Central memory CD8-positive, alpha-beta T cell (primary cell): ENCODE measurements at regions not wholly inside any gene's neighbourhood (a gene's known extent, or its start where the extent isn't known, plus 50 kb on each side); places are given as distances from the start of the nearest gene placed in this dataset.
"Not testable (repeated sequence)": the region's sequence is repeated elsewhere in the genome, so short reads cannot be mapped to it uniquely, and the experiment has no call there.

Experiments
- ATAC-seq: fragments of 150-1000 bp; cut with Tn5 transposase; replicated peaks from 2 replicates; pipeline ENCODE4 v1.10.0; 2022; ENCODE audit warnings: mild to moderate bottlenecking, moderate FRiP score, moderate number of reproducible peaks; ENCODE audit not compliant: poor library complexity, severe bottlenecking; ENCODE audit errors: extremely low read depth
- DNase-seq, 2 donors: peaks; one replicate each; pipeline ENCODE4 v3.0.0; 2021; ENCODE audit warnings: low spot score in 2 of 2
- H3K27ac Mint-ChIP-seq: one replicate; pipeline ENCODE4 v1.8.0; 2022; ENCODE audit warnings: low read depth, mild to moderate bottlenecking, moderate library complexity, mixed read lengths
- H3K27me3 Mint-ChIP-seq: one replicate; pipeline ENCODE4 v1.8.0; 2022; ENCODE audit warnings: mixed read lengths
- H3K36me3 Mint-ChIP-seq: one replicate; pipeline ENCODE4 v1.8.0; 2022; ENCODE audit warnings: mild to moderate bottlenecking, moderate library complexity, mixed read lengths; ENCODE audit not compliant: insufficient read depth
- H3K4me1 Mint-ChIP-seq: one replicate; pipeline ENCODE4 v1.8.0; 2022; ENCODE audit warnings: mixed read lengths
- H3K4me3 Mint-ChIP-seq: one replicate; pipeline ENCODE4 v1.8.0; 2022; ENCODE audit warnings: mild to moderate bottlenecking, moderate library complexity, mixed read lengths
- H3K9me3 Mint-ChIP-seq: one replicate; pipeline ENCODE4 v1.8.0; 2022; ENCODE audit warnings: mixed read lengths

DNA sequence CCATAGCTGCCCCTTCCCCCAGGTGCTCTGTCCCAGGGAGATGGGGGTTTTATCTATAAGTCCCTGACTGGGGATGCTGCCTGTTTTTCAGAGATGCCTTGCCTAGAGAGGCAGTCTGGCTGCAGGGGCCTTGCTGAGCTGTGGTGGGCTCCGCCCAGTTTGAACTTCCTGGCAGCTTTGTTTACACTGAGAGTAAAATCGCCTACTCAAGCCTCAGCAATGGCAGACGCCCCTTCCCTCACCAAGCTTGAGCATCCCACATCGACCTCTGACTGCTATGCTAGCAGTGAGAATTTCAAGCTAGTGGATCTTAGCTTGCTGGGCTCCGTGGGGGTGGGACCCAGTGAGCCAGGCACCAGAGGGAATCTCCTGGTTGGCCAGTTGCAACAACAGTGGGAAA lies 430.4 kb downstream of the CPS1 start:
- peaks cover 26% of the 10 kb centered on the region for H3K9me3 Mint-ChIP-seq
- not testable (repeated sequence) for H3K4me3 Mint-ChIP-seq, H3K4me1 Mint-ChIP-seq, ATAC-seq, H3K27ac Mint-ChIP-seq, H3K36me3 Mint-ChIP-seq, DNase-seq, H3K27me3 Mint-ChIP-seq

DNA sequence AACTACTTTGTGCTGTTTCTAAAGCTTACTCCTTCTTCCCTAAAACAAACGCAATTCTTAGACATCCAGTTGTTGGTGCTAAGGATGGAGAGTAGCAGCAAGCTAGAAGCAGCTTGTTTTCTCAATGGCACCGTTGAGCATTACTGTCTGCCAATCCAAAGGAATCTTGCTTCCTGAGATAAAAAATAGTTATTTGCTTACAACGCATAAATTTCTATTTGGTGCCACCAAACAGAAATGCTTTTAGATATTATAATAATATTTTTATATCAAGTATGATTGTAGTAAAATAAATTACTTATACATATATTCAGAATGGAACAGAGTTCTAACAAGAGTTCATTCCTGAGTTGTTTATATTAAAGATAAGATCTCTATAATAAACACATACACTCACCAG lies 434.7 kb downstream of the CPS1 start:
- no peaks in the 10 kb centered on the region for H3K4me1 Mint-ChIP-seq
- no peak overlapping the region for H3K4me3 Mint-ChIP-seq
- no peak overlapping the region for H3K27ac Mint-ChIP-seq
- H3K27me3 Mint-ChIP-seq = no peaks in the 10 kb centered on the region
- peaks cover 2% of the 10 kb centered on the region for H3K36me3 Mint-ChIP-seq
- DNase-seq = no peak
- peaks cover 31% of the 10 kb centered on the region for H3K9me3 Mint-ChIP-seq
- no peak for ATAC-seq

GRCh38 chr2:210994104-210994503 lies 437.7 kb downstream of the CPS1 start:
- Mint-ChIP-seq H3K4me3 (no peak overlapping the region), H3K27me3 (no peaks in the 10 kb centered on the region), H3K9me3 (peaks cover 31% of the 10 kb centered on the region), H3K27ac (no peak overlapping the region), H3K36me3 (peaks cover 2% of the 10 kb centered on the region), H3K4me1 (no peaks in the 10 kb centered on the region)
- ATAC-seq (no peak), DNase-seq (no peak)

DNA sequence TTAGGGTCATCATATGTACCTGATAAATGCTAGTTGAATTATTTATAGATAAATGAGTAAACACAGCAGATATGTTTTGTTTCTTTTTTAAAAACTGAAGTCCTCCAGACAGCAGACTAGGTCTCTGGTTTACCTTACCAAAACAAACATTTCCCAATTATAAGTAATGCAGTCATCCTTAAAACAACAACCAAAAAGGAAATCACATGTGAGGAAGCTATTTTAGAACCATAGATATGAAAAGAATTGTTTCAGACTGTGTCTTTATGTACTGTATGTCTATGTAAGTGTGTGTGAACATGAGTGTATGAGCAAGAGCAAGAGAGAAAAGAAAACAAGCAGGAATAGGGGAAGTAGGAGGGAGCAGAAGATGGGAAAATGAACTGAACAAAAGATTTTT lies 441.0 kb downstream of the CPS1 start:
- Mint-ChIP-seq H3K4me1 (no peaks in the 10 kb centered on the region), H3K4me3 (no peak overlapping the region), H3K9me3 (peaks cover 37% of the 10 kb centered on the region), H3K27ac (no peak overlapping the region), H3K27me3 (no peaks in the 10 kb centered on the region), H3K36me3 (peaks cover 2% of the 10 kb centered on the region)
- no peak for DNase-seq
- no peak for ATAC-seq

GRCh38 chr2:210998334-210998733 lies 441.9 kb downstream of the CPS1 start:
- Mint-ChIP-seq H3K9me3 (peaks cover 31% of the 10 kb centered on the region), H3K4me1 (no peaks in the 10 kb centered on the region), H3K27ac (no peak overlapping the region), H3K36me3 (no peaks in the 10 kb centered on the region), H3K4me3 (no peak overlapping the region), H3K27me3 (no peaks in the 10 kb centered on the region)
- ATAC-seq (no peak), DNase-seq (no peak)

- Mint-ChIP-seq H3K9me3 (peaks cover 21% of the 10 kb centered on the region), H3K36me3 (no peaks in the 10 kb centered on the region), H3K27ac (no peak overlapping the region), H3K4me3 (no peak overlapping the region), H3K4me1 (no peaks in the 10 kb centered on the region), H3K27me3 (no peaks in the 10 kb centered on the region)
- DNase-seq (no peak), ATAC-seq (no peak)
Observed at GRCh38 chr2:211014376-211014775, 458.0 kb downstream of the CPS1 start.

- DNase-seq (no peak), ATAC-seq (no peak)
- Mint-ChIP-seq H3K9me3 (peaks cover 21% of the 10 kb centered on the region), H3K4me1 (no peaks in the 10 kb centered on the region), H3K27me3 (no peaks in the 10 kb centered on the region), H3K27ac (no peak overlapping the region), H3K36me3 (no peaks in the 10 kb centered on the region), H3K4me3 (no peak overlapping the region)
Observed at GRCh38 chr2:211014906-211015305, 458.5 kb downstream of the CPS1 start.

DNA sequence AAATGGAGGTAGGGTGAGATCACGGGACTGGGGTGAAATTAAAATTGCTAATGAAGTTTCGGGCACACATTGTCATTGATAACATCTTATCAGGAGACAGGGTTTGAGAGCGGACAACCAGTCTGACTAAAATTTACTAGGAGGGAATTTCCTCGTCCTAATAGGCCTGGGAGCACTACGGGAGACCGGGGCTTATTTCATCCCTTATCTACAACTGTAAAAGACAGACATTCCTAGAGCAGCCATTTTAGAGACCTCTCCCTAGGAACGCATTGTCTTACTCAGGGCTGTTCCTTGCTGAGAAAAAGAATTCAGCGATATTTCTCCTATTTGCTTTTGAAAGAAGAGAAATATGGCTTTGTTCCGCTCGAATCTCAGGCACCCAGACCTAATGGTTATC lies 468.7 kb downstream of the CPS1 start:
- not testable (repeated sequence) for H3K27ac Mint-ChIP-seq, H3K4me1 Mint-ChIP-seq, H3K27me3 Mint-ChIP-seq, ATAC-seq, H3K36me3 Mint-ChIP-seq, H3K4me3 Mint-ChIP-seq, DNase-seq
- peaks cover 35% of the 10 kb centered on the region for H3K9me3 Mint-ChIP-seq

- Mint-ChIP-seq H3K36me3 (no peaks in the 10 kb centered on the region), H3K4me1 (no peaks in the 10 kb centered on the region), H3K27ac (no peak overlapping the region), H3K4me3 (no peak overlapping the region), H3K27me3 (no peaks in the 10 kb centered on the region), H3K9me3 (peaks cover 28% of the 10 kb centered on the region)
- ATAC-seq = no peak
- no peak for DNase-seq
Observed at GRCh38 chr2:211026109-211026508, 469.7 kb downstream of the CPS1 start.

DNA sequence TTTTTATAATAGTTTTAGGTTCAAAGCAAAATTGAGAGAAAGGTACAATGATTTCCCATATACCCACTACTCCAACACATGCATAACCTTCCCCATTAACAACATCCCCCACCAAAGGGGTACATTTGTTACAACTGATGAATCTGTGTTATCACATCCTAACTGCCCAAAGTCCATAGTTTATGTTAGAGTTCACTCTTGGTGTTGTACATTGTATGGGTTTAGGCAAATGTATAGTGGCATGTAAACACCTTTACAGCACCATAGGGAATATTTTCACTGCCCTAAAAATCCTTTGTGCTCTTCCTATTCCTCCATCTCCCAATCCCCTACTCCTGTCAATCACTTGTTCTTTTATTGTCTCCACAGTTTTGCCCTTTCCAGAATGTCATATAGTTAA lies 471.6 kb downstream of the CPS1 start:
- peaks cover 2% of the 10 kb centered on the region for H3K36me3 Mint-ChIP-seq
- H3K27me3 Mint-ChIP-seq = no peaks in the 10 kb centered on the region
- no peaks in the 10 kb centered on the region for H3K4me1 Mint-ChIP-seq
- H3K4me3 Mint-ChIP-seq = no peak overlapping the region
- no peak overlapping the region for H3K27ac Mint-ChIP-seq
- ATAC-seq (no peak), DNase-seq (no peak)
- peaks cover 28% of the 10 kb centered on the region for H3K9me3 Mint-ChIP-seq

GRCh38 chr2:211033765-211034164 lies 477.4 kb downstream of the CPS1 start:
- ATAC-seq = no peak
- Mint-ChIP-seq H3K27me3 (no peaks in the 10 kb centered on the region), H3K4me1 (no peaks in the 10 kb centered on the region), H3K4me3 (no peak overlapping the region), H3K36me3 (peaks cover 2% of the 10 kb centered on the region), H3K9me3 (peaks cover 11% of the 10 kb centered on the region), H3K27ac (no peak overlapping the region)
- DNase-seq = no peak

DNA sequence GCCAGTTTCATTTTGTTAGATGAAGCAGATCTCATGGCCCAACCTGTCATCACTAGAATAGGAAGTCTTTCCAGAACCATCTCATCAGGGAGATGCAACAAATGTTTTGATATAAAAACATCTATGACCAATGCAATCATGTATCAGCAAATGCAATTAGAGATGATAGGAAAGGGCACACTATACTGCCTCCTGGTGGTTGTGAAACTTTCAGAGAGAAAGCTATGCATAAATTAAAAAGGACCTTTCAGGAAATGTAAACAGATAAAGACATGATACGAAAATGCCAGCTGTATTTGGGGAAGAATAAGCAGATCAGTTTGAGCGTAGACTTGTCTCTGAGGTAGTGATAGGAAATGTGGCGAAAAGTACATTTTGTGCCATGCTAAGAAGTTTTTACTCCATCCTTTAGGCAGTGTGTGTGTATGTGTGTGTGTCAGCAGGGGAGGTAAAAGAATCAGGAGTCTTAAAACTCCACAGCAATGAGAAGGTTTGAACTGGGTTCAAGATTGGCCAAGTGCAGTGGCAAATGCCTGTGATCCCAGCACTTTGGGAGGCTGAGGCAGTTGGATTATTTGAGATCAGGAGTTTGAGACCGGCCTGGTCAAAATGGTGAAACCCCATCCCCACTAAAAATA lies 479.3 kb downstream of the CPS1 start:
- DNase-seq (no peak), ATAC-seq (no peak)
- Mint-ChIP-seq H3K36me3 (peaks cover 2% of the 10 kb centered on the region), H3K4me3 (no peak overlapping the region), H3K4me1 (no peaks in the 10 kb centered on the region), H3K9me3 (peaks cover 6% of the 10 kb centered on the region), H3K27me3 (no peaks in the 10 kb centered on the region), H3K27ac (no peak overlapping the region)

- no peaks in the 10 kb centered on the region for H3K4me1 Mint-ChIP-seq
- ATAC-seq = no peak
- DNase-seq = no peak
- H3K4me3 Mint-ChIP-seq = no peak overlapping the region
- no peak overlapping the region for H3K27ac Mint-ChIP-seq
- no peaks in the 10 kb centered on the region for H3K27me3 Mint-ChIP-seq
- H3K9me3 Mint-ChIP-seq = peaks cover 17% of the 10 kb centered on the region
- no peaks in the 10 kb centered on the region for H3K36me3 Mint-ChIP-seq
Observed at GRCh38 chr2:211045025-211045424, 488.6 kb downstream of the CPS1 start.
